Lower lobe of right lung (tissue), 2 donors: ENCODE measurements at regions not wholly inside any gene's neighbourhood (a gene's known extent, or its start where the extent isn't known, plus 50 kb on each side); places are given as distances from the start of the nearest gene placed in this dataset.

Experiments used
- ATAC-seq, 2 donors: fragments of 200-7000 bp; cut with Tn5 transposase; one replicate each; pipeline ENCODE4 v1.9.1; 2020 to 2022; ENCODE audit warnings: mild to moderate bottlenecking in 2 of 2, moderate library complexity in 2 of 2
- DNase-seq: peaks from one replicate; pipeline ENCODE4 v3.0.0-alpha.2; 2020
- H3K27ac ChIP-seq: fragments of 200-600 bp; one replicate; pipeline ENCODE4 v1.8.0; 2022
- H3K27me3 ChIP-seq: fragments of 200-600 bp; one replicate; pipeline ENCODE4 v1.8.0; 2022; ENCODE audit warnings: low read depth
- H3K36me3 ChIP-seq: fragments of 200-600 bp; one replicate; pipeline ENCODE4 v1.8.0; 2022; ENCODE audit warnings: mild to moderate bottlenecking
- H3K4me1 ChIP-seq: fragments of 200-600 bp; one replicate; pipeline ENCODE4 v1.8.0; 2022
- H3K4me3 ChIP-seq: fragments of 200-600 bp; one replicate; pipeline ENCODE4 v1.8.0; 2022; ENCODE audit warnings: mild to moderate bottlenecking
- H3K9me3 ChIP-seq: fragments of 200-600 bp; one replicate; pipeline ENCODE4 v1.8.0; 2022
- CTCF ChIP-seq: fragments of 200-600 bp; IDR thresholded peaks from one replicate; pipeline ENCODE4 v1.8.0; 2022; ENCODE audit warnings: antibody characterized with exemption, mild to moderate bottlenecking
- intact Hi-C: fragments of 100-400 bp; cut with DNase I; formaldehyde crosslinking; loops from one replicate; pipeline ENCODE4 v1.11.0; 2022
- donor health status: DM: no; HTN: yes; CAD: no; lungs with severe emphysema.

GRCh38 chr2:16040271-16041010 lies 100.1 kb downstream of the MYCN start:
- intact Hi-C loops, result no loop called here
- Histone ChIP-seq H3K27me3 (no peaks in the 10 kb centered on the region), H3K4me3 (no peak overlapping the region), H3K27ac (no peak overlapping the region), H3K4me1 (no peaks in the 10 kb centered on the region), H3K9me3 (no peaks in the 10 kb centered on the region), H3K36me3 (no peaks in the 10 kb centered on the region)
- no peak for TF ChIP-seq CTCF
- no peak for DNase-seq
- ATAC-seq, result no peak

GRCh38 chr2:16039823-16040222 lies 99.5 kb downstream of the MYCN start:
- no peak for DNase-seq
- H3K4me3 ChIP-seq, result no peak overlapping the region
- no peaks in the 10 kb centered on the region for H3K9me3 ChIP-seq
- no peak for TF ChIP-seq CTCF
- no peak overlapping the region for H3K27ac ChIP-seq
- H3K27me3 ChIP-seq, result no peaks in the 10 kb centered on the region
- no peak for ATAC-seq
- no peaks in the 10 kb centered on the region for H3K36me3 ChIP-seq
- intact Hi-C loops, result no loop called here
- H3K4me1 ChIP-seq, result no peaks in the 10 kb centered on the region

DNA sequence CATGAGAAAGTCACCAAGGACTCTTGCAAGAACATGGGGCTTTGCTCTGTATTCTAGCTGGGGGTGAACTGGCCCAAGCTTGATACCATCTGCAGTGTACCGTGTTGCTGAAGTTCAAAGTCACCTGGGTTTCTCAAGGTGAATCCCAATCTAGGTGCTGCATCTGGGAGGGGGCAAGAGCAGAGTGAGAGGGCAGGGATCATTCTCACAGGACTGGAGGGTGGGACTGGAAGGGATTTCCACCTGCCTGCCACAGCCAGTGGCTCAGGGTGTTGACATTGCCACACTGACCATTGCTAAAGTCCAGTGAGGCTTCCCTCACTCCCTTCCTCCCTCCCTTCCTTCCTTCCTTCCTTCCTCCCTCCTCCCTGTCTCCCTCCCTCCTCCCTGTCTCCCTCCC lies 98.7 kb downstream of the MYCN start:
- DNase-seq (no peak), ATAC-seq (no peak)
- no peak for TF ChIP-seq CTCF

GRCh38 chr2:16038621-16039020 lies 98.3 kb downstream of the MYCN start:
- H3K27ac ChIP-seq, result no peak overlapping the region
- intact Hi-C loops, result no loop called here
- H3K4me3 ChIP-seq, result no peak overlapping the region
- no peak for ATAC-seq
- no peaks in the 10 kb centered on the region for H3K9me3 ChIP-seq
- TF ChIP-seq CTCF, result no peak
- H3K27me3 ChIP-seq, result no peaks in the 10 kb centered on the region
- no peaks in the 10 kb centered on the region for H3K36me3 ChIP-seq
- DNase-seq, result no peak
- H3K4me1 ChIP-seq, result no peaks in the 10 kb centered on the region

More for the DNA sequence above, 98.7 kb downstream of the MYCN start:
- intact Hi-C loops, result no loop called here
- Histone ChIP-seq H3K4me3 (no peak overlapping the region), H3K27me3 (no peaks in the 10 kb centered on the region), H3K4me1 (no peaks in the 10 kb centered on the region), H3K9me3 (no peaks in the 10 kb centered on the region), H3K36me3 (no peaks in the 10 kb centered on the region), H3K27ac (no peak overlapping the region)

GRCh38 chr2:16037808-16038457 lies 97.6 kb downstream of the MYCN start:
- Histone ChIP-seq H3K9me3 (no peaks in the 10 kb centered on the region), H3K4me3 (no peak overlapping the region), H3K27me3 (no peaks in the 10 kb centered on the region), H3K36me3 (no peaks in the 10 kb centered on the region), H3K4me1 (no peaks in the 10 kb centered on the region), H3K27ac (no peak overlapping the region)
- ATAC-seq, result no peak
- intact Hi-C loops, result no loop called here
- TF ChIP-seq CTCF, result no peak
- no peak for DNase-seq
